Vagina (tissue), 2 donors: ENCODE measurements at regions not wholly inside any gene's neighbourhood (a gene's known extent, or its start where the extent isn't known, plus 50 kb on each side); places are given as distances from the start of the nearest gene placed in this dataset.

Experiments used
- DNase-seq, 2 donors: peaks; one replicate each; pipeline ENCODE4 v3.0.0-alpha.2; 2017; ENCODE audit errors: extremely low spot score in 2 of 2
- H3K27ac ChIP-seq: fragments of 200-600 bp; sonication (generic); one replicate; pipeline ENCODE4 v1.5.1; 2019
- H3K27me3 ChIP-seq: fragments of 200-600 bp; sonication (generic); one replicate; pipeline ENCODE4 v1.5.1; 2019
- H3K36me3 ChIP-seq, 2 donors: fragments of 200-600 bp; sonication (generic); one replicate each; pipeline ENCODE4 v1.5.1; 2017 to 2019
- H3K4me1 ChIP-seq: fragments of 200-600 bp; sonication (generic); one replicate; pipeline ENCODE4 v1.5.1; 2019
- H3K4me3 ChIP-seq, 2 donors: fragments of 200-600 bp; sonication (generic); 1 replicate in 1 of 2; 2 replicates in 1 of 2; pipeline ENCODE4 v1.5.1; 2016 to 2019
- H3K9me3 ChIP-seq: fragments of 200-600 bp; sonication (generic); one replicate; pipeline ENCODE4 v1.5.1; 2019
- CTCF ChIP-seq, 3 experiments: fragments of 450-650 bp in 2 of 3; fragments of 200-600 bp in 1 of 3; sonication (generic) in 1 of 3; IDR thresholded peaks; one replicate each; pipeline ENCODE4 v1.5.1; 2017 to 2019; ENCODE audit warnings: antibody characterized with exemption in 3 of 3, mild to moderate bottlenecking in 2 of 3, moderate library complexity in 2 of 3
- POLR2A ChIP-seq, 2 donors: fragments of 450-650 bp; IDR thresholded peaks; one replicate each; pipeline ENCODE4 v1.6.1; 2017; ENCODE audit warnings: antibody characterized with exemption in 2 of 2, mild to moderate bottlenecking in 2 of 2, moderate library complexity in 2 of 2
- POLR2AphosphoS5 ChIP-seq, 2 donors: sonication (generic); formaldehyde crosslinking; IDR thresholded peaks; one replicate each; pipeline ENCODE4 v1.9.0; 2017; ENCODE audit warnings: antibody characterized with exemption in 2 of 2, mild to moderate bottlenecking in 2 of 2, low read depth in 1 of 2; ENCODE audit not compliant: insufficient read depth in 1 of 2
- intact Hi-C: fragments of 100-400 bp; cut with DNase I; formaldehyde crosslinking; loops from one replicate; pipeline ENCODE4 v1.15.1; 2023

GRCh38 chr2:54047658-54048057, 67.8 kb upstream of the ACYP2 start:
- TF ChIP-seq CTCF (IDR thresholded peaks at IDR 0.05): no peak
- no peak for TF ChIP-seq POLR2A (IDR thresholded peaks at IDR 0.05)
- TF ChIP-seq POLR2AphosphoS5 (IDR thresholded peaks at IDR 0.05; ENCODE audit: insufficient read depth in 1 of 2, low read depth in 1 of 2): no peak
- H3K27ac ChIP-seq: no peak overlapping the region
- no peak overlapping the region for H3K4me3 ChIP-seq
- intact Hi-C loops: no loop called here
- H3K36me3 ChIP-seq: peaks cover 0 to 5% of the 10 kb centered on the region in 2 donors
- DNase-seq: no peak
- H3K9me3 ChIP-seq: no peaks in the 10 kb centered on the region
- H3K4me1 ChIP-seq: peaks cover 11% of the 10 kb centered on the region
- no peaks in the 10 kb centered on the region for H3K27me3 ChIP-seq

- DNase-seq: no peak
- no peak overlapping the region for H3K27ac ChIP-seq
- intact Hi-C loops: no loop called here
- TF ChIP-seq POLR2AphosphoS5 (IDR thresholded peaks at IDR 0.05; ENCODE audit: insufficient read depth in 1 of 2, low read depth in 1 of 2): no peak
- no peaks in the 10 kb centered on the region for H3K9me3 ChIP-seq
- peaks cover 0 to 5% of the 10 kb centered on the region in 2 donors for H3K36me3 ChIP-seq
- peaks cover 17% of the 10 kb centered on the region for H3K4me1 ChIP-seq
- H3K27me3 ChIP-seq: no peaks in the 10 kb centered on the region
- no peak overlapping the region for H3K4me3 ChIP-seq
These were observed 68.3 kb upstream of the ACYP2 start for GRCh38 chr2:54047091-54047490.

- intact Hi-C loops: no loop called here
- Histone ChIP-seq H3K36me3 (no peaks in the 10 kb centered on the region), H3K27ac (peak overlapping the region; percentile 49), H3K9me3 (no peaks in the 10 kb centered on the region), H3K4me3 (no peak overlapping the region), H3K27me3 (no peaks in the 10 kb centered on the region), H3K4me1 (peaks cover 26% of the 10 kb centered on the region)
- DNase-seq: no peak
- TF ChIP-seq POLR2AphosphoS5 (IDR thresholded peaks at IDR 0.05; ENCODE audit: insufficient read depth in 1 of 2, low read depth in 1 of 2) (no peak), POLR2A (IDR thresholded peaks at IDR 0.05) (no peak), CTCF (IDR thresholded peaks at IDR 0.05) (no peak)
These were observed 72.3 kb upstream of the PSME4 start for GRCh38 chr2:54042897-54043620.

- H3K36me3 ChIP-seq: no peaks in the 10 kb centered on the region
- no peak for DNase-seq
- H3K4me3 ChIP-seq: no peak overlapping the region
- TF ChIP-seq POLR2AphosphoS5 (IDR thresholded peaks at IDR 0.05; ENCODE audit: insufficient read depth in 1 of 2, low read depth in 1 of 2) (no peak), CTCF (IDR thresholded peaks at IDR 0.05) (no peak), POLR2A (IDR thresholded peaks at IDR 0.05) (no peak)
- H3K9me3 ChIP-seq: no peaks in the 10 kb centered on the region
- peak overlapping the region; percentile 49 for H3K27ac ChIP-seq
- no peaks in the 10 kb centered on the region for H3K27me3 ChIP-seq
- peaks cover 26% of the 10 kb centered on the region for H3K4me1 ChIP-seq
- intact Hi-C loops: no loop called here
These were observed 71.5 kb upstream of the PSME4 start for GRCh38 chr2:54042341-54042740.

- no peak for DNase-seq
- Histone ChIP-seq H3K4me3 (no peak overlapping the region), H3K4me1 (peaks cover 26% of the 10 kb centered on the region), H3K36me3 (no peaks in the 10 kb centered on the region), H3K9me3 (no peaks in the 10 kb centered on the region), H3K27me3 (no peaks in the 10 kb centered on the region), H3K27ac (peak overlapping the region; percentile 49)
- intact Hi-C loops: no loop called here
- no peak for TF ChIP-seq CTCF (IDR thresholded peaks at IDR 0.05)
- no peak for TF ChIP-seq POLR2A (IDR thresholded peaks at IDR 0.05)
- no peak for TF ChIP-seq POLR2AphosphoS5 (IDR thresholded peaks at IDR 0.05; ENCODE audit: insufficient read depth in 1 of 2, low read depth in 1 of 2)
These were observed 70.3 kb upstream of the PSME4 start for GRCh38 chr2:54041135-54041534.
